ENCODE measurements at regions not wholly inside any gene's neighbourhood (a gene's known extent, or its start where the extent isn't known, plus 50 kb on each side); places are given as distances from the start of the nearest gene placed in this dataset.
A peak's percentile ranks its signal among the peaks of the same experiment; 100 is the strongest.

GRCh38 chr9:3028535-3028934 lies 184.6 kb upstream of the PUM3 start:
- TF ChIP-seq CREB1 (IDR thresholded peaks at IDR 0.05; ENCODE audit: low read depth), result no peak
- no peak for TF ChIP-seq RAD21 (IDR thresholded peaks at IDR 0.05; ENCODE audit: low read depth)
- TF ChIP-seq ZBTB7A (IDR thresholded peaks at IDR 0.05; ENCODE audit: low read depth), result no peak
- TF ChIP-seq USF1 (IDR thresholded peaks at IDR 0.05), result peak; percentile 21; the same call in 1 of the 2 replicates
- TF ChIP-seq EP300 (IDR thresholded peaks at IDR 0.05; ENCODE audit: borderline replicate concordance), result 0 out of 2 replicates have a peak, but pooled peaks have one; percentile 43
- no peak for TF ChIP-seq YY1 (IDR thresholded peaks at IDR 0.05; ENCODE audit: low read depth)
- no peak for TF ChIP-seq EGR1 (IDR thresholded peaks at IDR 0.05)
- TF ChIP-seq MAX (IDR thresholded peaks at IDR 0.05), result 0 out of 2 replicates have a peak, but pooled peaks have one; percentile 39
- no peak for TF ChIP-seq TAF1 (IDR thresholded peaks at IDR 0.05; ENCODE audit: low read depth)
- TF ChIP-seq NFIC (IDR thresholded peaks at IDR 0.05), result peak; percentile 96
- peak; percentile 50; the same call in 1 of the 2 replicates for TF ChIP-seq CEBPB (IDR thresholded peaks at IDR 0.05)
- peak; percentile 77 for TF ChIP-seq TCF12 (IDR thresholded peaks at IDR 0.05; ENCODE audit: low read depth)
- no peak for TF ChIP-seq REST (IDR thresholded peaks at IDR 0.05; ENCODE audit: low read depth)
- TF ChIP-seq FOXM1 (IDR thresholded peaks at IDR 0.05; ENCODE audit: borderline replicate concordance, low read depth), result no peak
- TF ChIP-seq TEAD4 (IDR thresholded peaks at IDR 0.05), result peak; percentile 62

DNA sequence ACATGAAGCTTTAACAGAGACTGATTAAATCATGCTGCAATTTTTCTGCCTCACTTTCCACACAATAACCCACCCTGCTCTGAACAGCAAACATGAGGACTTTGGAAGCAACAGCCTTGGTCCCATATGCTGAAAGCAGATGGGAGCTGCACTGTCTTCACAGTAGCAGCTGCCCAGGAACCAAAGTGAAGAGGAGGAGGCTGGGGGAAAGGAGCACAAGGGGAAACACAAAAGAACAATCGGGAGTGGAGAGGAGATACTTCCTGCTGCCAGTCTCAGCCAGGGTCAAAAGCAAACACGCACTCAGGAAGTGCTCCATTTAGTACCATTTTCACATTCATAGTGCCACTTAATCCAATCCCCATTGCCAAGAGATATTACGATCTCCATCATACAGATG lies 183.3 kb upstream of the PUM3 start:
- no peak for TF ChIP-seq TEAD4 (IDR thresholded peaks at IDR 0.05)
- no peak for TF ChIP-seq FOXM1 (IDR thresholded peaks at IDR 0.05; ENCODE audit: borderline replicate concordance, low read depth)

GRCh38 chr9:3023449-3023848 lies 179.6 kb upstream of the PUM3 start:
- no peak for TF ChIP-seq CREB1 (IDR thresholded peaks at IDR 0.05; ENCODE audit: low read depth)
- no peak for TF ChIP-seq TCF12 (IDR thresholded peaks at IDR 0.05; ENCODE audit: low read depth)
- TF ChIP-seq ZBTB7A (IDR thresholded peaks at IDR 0.05; ENCODE audit: low read depth), result no peak
- TF ChIP-seq REST (IDR thresholded peaks at IDR 0.05; ENCODE audit: low read depth), result no peak
- TF ChIP-seq CEBPB (IDR thresholded peaks at IDR 0.05), result no peak
- no peak for TF ChIP-seq FOXM1 (IDR thresholded peaks at IDR 0.05; ENCODE audit: borderline replicate concordance, low read depth)
- no peak for TF ChIP-seq EP300 (IDR thresholded peaks at IDR 0.05; ENCODE audit: borderline replicate concordance)
- no peak for TF ChIP-seq YY1 (IDR thresholded peaks at IDR 0.05; ENCODE audit: low read depth)
- TF ChIP-seq USF1 (IDR thresholded peaks at IDR 0.05), result no peak
- no peak for TF ChIP-seq NFIC (IDR thresholded peaks at IDR 0.05)
- no peak for TF ChIP-seq EGR1 (IDR thresholded peaks at IDR 0.05)
- no peak for TF ChIP-seq MAX (IDR thresholded peaks at IDR 0.05)

- TF ChIP-seq REST (IDR thresholded peaks at IDR 0.05; ENCODE audit: low read depth), result no peak
- no peak for TF ChIP-seq YY1 (IDR thresholded peaks at IDR 0.05; ENCODE audit: low read depth)
- TF ChIP-seq MAX (IDR thresholded peaks at IDR 0.05), result no peak
- no peak for TF ChIP-seq RAD21 (IDR thresholded peaks at IDR 0.05; ENCODE audit: low read depth)
- TF ChIP-seq NFIC (IDR thresholded peaks at IDR 0.05), result no peak
- TF ChIP-seq ZBTB7A (IDR thresholded peaks at IDR 0.05; ENCODE audit: low read depth), result no peak
- TF ChIP-seq TAF1 (IDR thresholded peaks at IDR 0.05; ENCODE audit: low read depth), result no peak
- no peak for TF ChIP-seq USF1 (IDR thresholded peaks at IDR 0.05)
- TF ChIP-seq TEAD4 (IDR thresholded peaks at IDR 0.05), result no peak
- TF ChIP-seq CREB1 (IDR thresholded peaks at IDR 0.05; ENCODE audit: low read depth), result no peak
- no peak for TF ChIP-seq EP300 (IDR thresholded peaks at IDR 0.05; ENCODE audit: borderline replicate concordance)
- no peak for TF ChIP-seq CEBPB (IDR thresholded peaks at IDR 0.05)
- TF ChIP-seq FOXM1 (IDR thresholded peaks at IDR 0.05; ENCODE audit: borderline replicate concordance, low read depth), result no peak
- no peak for TF ChIP-seq TCF12 (IDR thresholded peaks at IDR 0.05; ENCODE audit: low read depth)
- TF ChIP-seq EGR1 (IDR thresholded peaks at IDR 0.05), result no peak
These were observed 174.9 kb upstream of the PUM3 start for GRCh38 chr9:3018691-3019230.
